PC-9 (cell line): ENCODE measurements at regions not wholly inside any gene's neighbourhood (a gene's known extent, or its start where the extent isn't known, plus 50 kb on each side); places are given as distances from the start of the nearest gene placed in this dataset.

Experiments
- CTCF ChIP-seq: fragments of 200-600 bp; sonication (generic); conservative IDR thresholded peaks from 2 replicates; pipeline ENCODE4 v1.6.1; 2017; ENCODE audit warnings: mixed run types, antibody characterized with exemption, mild to moderate bottlenecking, moderate library complexity
- EZH2 ChIP-seq: fragments of 200-600 bp; sonication (generic); IDR thresholded peaks from 2 replicates; pipeline ENCODE4 v1.8.0; 2017; ENCODE audit warnings: antibody characterized with exemption, low read depth

- TF ChIP-seq CTCF (no peak), EZH2 (no peak)
Observed at GRCh38 chr13:69264362-69265334, 843.0 kb upstream of the ATXN8OS start.
